DND-41 (cell line): ENCODE measurements at regions not wholly inside any gene's neighbourhood (a gene's known extent, or its start where the extent isn't known, plus 50 kb on each side); places are given as distances from the start of the nearest gene placed in this dataset.

Source experiments
- ATAC-seq: fragments of 200-7000 bp; cut with Tn5 transposase; 3 replicates; pipeline ENCODE4 v1.9.1; 2021; ENCODE audit warnings: low read depth; ENCODE audit not compliant: insufficient read depth
- DNase-seq: peaks from one replicate; pipeline ENCODE4 v3.0.0-alpha.2; 2020
- H2AFZ ChIP-seq: 2 replicates; pipeline ENCODE4 v1.6.0; 2012; ENCODE audit warnings: low read depth, low read length
- H3K27ac ChIP-seq: 2 replicates; pipeline ENCODE4 v1.5.1; 2012; ENCODE audit warnings: low read length, inconsistent platforms
- H3K27me3 ChIP-seq: fragments of 200-600 bp; sonication (generic); 2 replicates; pipeline ENCODE4 v1.6.0; 2012; ENCODE audit warnings: low read length, mild to moderate bottlenecking, inconsistent platforms; ENCODE audit not compliant: insufficient read depth, poor library complexity
- H3K36me3 ChIP-seq: 2 replicates; pipeline ENCODE4 v1.5.1; 2012; ENCODE audit warnings: low read length, inconsistent platforms; ENCODE audit not compliant: insufficient read depth
- H3K4me1 ChIP-seq: 2 replicates; pipeline ENCODE4 v1.5.1; 2012; ENCODE audit warnings: mild to moderate bottlenecking, low read length; ENCODE audit not compliant: insufficient read depth
- H3K4me2 ChIP-seq: 2 replicates; pipeline ENCODE4 v1.6.0; 2012; ENCODE audit warnings: mild to moderate bottlenecking, moderate library complexity, low read length, inconsistent platforms; ENCODE audit not compliant: insufficient read depth
- H3K4me3 ChIP-seq, 2 experiments: fragments of 200-600 bp in 1 of 2; shearing (Covaris generic) in 1 of 2; 2 replicates each; pipeline ENCODE4 v1.5.1; 2012 to 2016; ENCODE audit warnings: inconsistent platforms in 2 of 2, low read length in 2 of 2, mild to moderate bottlenecking in 2 of 2, low read depth in 1 of 2, moderate library complexity in 1 of 2
- H3K79me2 ChIP-seq: 2 replicates; pipeline ENCODE4 v1.6.0; 2012; ENCODE audit warnings: low read length, inconsistent platforms; ENCODE audit not compliant: insufficient read depth
- H3K9ac ChIP-seq: 2 replicates; pipeline ENCODE4 v1.6.0; 2012; ENCODE audit warnings: low read depth, mild to moderate bottlenecking, inconsistent platforms, low read length, moderate library complexity
- H3K9me3 ChIP-seq: 2 replicates; pipeline ENCODE4 v1.5.1; 2012; ENCODE audit warnings: low read length, moderate library complexity, mild to moderate bottlenecking, inconsistent platforms; ENCODE audit not compliant: insufficient read depth, severe bottlenecking
- H4K20me1 ChIP-seq: 2 replicates; pipeline ENCODE4 v1.6.0; 2012; ENCODE audit warnings: low read length; ENCODE audit not compliant: insufficient read depth
- EZH2 ChIP-seq: IDR thresholded peaks from 3 replicates; pipeline ENCODE4 v1.6.1; 2012; ENCODE audit warnings: borderline replicate concordance, low read depth, mild to moderate bottlenecking, moderate library complexity, low read length, inconsistent platforms; ENCODE audit not compliant: severe bottlenecking
- TF ChIP-seq, protein P1 (sequence below): IDR thresholded peaks from 2 replicates; pipeline ENCODE4 v1.5.1; 2012; ENCODE audit warnings: borderline replicate concordance, low read length, moderate library complexity, mild to moderate bottlenecking; ENCODE audit not compliant: poor library complexity, severe bottlenecking; ENCODE audit errors: extremely low read depth

GRCh38 chr12:71304306-71304705 lies 135.3 kb upstream of the LGR5 start:
- Histone ChIP-seq H3K27ac (no peak overlapping the region), H3K79me2 (no peaks in the 10 kb centered on the region), H3K9me3 (no peaks in the 10 kb centered on the region), H3K27me3 (no peaks in the 10 kb centered on the region), H3K36me3 (no peaks in the 10 kb centered on the region), H3K4me3 (no peak overlapping the region), H3K9ac (no peak overlapping the region), H3K4me2 (no peak overlapping the region), H4K20me1 (no peaks in the 10 kb centered on the region), H3K4me1 (no peaks in the 10 kb centered on the region), H2AFZ (no peak overlapping the region)
- no peak for TF ChIP-seq EZH2
- TF ChIP-seq, protein P1, sequence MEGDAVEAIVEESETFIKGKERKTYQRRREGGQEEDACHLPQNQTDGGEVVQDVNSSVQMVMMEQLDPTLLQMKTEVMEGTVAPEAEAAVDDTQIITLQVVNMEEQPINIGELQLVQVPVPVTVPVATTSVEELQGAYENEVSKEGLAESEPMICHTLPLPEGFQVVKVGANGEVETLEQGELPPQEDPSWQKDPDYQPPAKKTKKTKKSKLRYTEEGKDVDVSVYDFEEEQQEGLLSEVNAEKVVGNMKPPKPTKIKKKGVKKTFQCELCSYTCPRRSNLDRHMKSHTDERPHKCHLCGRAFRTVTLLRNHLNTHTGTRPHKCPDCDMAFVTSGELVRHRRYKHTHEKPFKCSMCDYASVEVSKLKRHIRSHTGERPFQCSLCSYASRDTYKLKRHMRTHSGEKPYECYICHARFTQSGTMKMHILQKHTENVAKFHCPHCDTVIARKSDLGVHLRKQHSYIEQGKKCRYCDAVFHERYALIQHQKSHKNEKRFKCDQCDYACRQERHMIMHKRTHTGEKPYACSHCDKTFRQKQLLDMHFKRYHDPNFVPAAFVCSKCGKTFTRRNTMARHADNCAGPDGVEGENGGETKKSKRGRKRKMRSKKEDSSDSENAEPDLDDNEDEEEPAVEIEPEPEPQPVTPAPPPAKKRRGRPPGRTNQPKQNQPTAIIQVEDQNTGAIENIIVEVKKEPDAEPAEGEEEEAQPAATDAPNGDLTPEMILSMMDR = no peak
- DNase-seq (no peak), ATAC-seq (no peak)

GRCh38 chr12:71303199-71303598 lies 136.4 kb upstream of the LGR5 start:
- no peak overlapping the region for H3K4me2 ChIP-seq
- H3K27me3 ChIP-seq = no peaks in the 10 kb centered on the region
- H3K4me3 ChIP-seq = no peak overlapping the region
- no peaks in the 10 kb centered on the region for H3K36me3 ChIP-seq
- TF ChIP-seq, protein P1 = no peak
- H2AFZ ChIP-seq = no peak overlapping the region
- H4K20me1 ChIP-seq = no peaks in the 10 kb centered on the region
- no peak overlapping the region for H3K9ac ChIP-seq
- H3K9me3 ChIP-seq = no peaks in the 10 kb centered on the region
- H3K79me2 ChIP-seq = no peaks in the 10 kb centered on the region
- no peak for ATAC-seq
- DNase-seq = no peak
- H3K27ac ChIP-seq = no peak overlapping the region
- H3K4me1 ChIP-seq = no peaks in the 10 kb centered on the region

DNA sequence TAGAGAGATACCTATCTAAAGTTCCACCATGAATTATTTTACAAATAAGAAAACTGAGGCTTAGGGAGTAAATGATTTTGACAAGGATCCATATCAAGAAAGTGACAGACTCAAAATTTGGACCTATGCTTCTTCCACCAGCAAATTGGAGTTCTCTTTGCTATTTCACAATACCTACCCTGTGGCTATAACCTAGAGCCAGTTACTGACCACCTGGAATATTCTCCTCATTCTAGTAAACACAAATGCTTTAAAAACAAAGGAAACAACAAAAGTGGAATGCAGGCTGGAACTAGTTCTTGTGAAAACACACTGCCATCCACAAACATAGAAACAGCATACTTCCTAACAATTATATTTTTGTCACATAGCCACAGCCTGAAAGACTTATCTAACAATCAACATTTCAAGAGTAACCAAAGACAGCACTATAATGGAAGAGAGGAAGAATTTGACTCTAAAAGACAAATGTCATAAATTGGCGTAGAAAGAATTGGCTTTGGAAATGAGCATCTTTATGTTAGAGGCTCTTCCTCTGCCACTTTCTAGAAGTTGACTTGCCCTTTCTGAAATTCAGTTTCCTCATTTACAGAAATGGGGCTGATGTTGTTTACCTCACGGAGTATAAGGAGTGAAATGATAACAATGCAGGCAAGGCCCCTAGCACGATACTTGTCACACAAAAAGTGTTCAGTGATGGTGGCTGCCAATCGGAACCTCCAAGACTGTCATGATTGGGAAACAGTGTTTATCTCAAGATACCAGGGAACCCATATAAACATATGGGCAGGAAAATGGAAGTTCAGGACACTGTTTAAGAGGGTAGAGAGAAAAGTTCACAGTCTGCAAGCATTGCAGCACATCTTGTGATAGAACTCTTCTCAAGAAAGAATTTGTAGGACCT lies 138.6 kb upstream of the LGR5 start:
- ATAC-seq (no peak), DNase-seq (no peak)
- Histone ChIP-seq H3K27ac (no peak overlapping the region), H3K36me3 (no peaks in the 10 kb centered on the region), H3K27me3 (no peaks in the 10 kb centered on the region), H3K9me3 (no peaks in the 10 kb centered on the region), H3K4me2 (no peak overlapping the region), H4K20me1 (no peaks in the 10 kb centered on the region), H3K79me2 (no peaks in the 10 kb centered on the region), H2AFZ (no peak overlapping the region), H3K4me1 (no peaks in the 10 kb centered on the region), H3K4me3 (no peak overlapping the region), H3K9ac (no peak overlapping the region)
- TF ChIP-seq, protein P1 = no peak
- no peak for TF ChIP-seq EZH2
